ENCODE measurements at regions not wholly inside any gene's neighbourhood (a gene's known extent, or its start where the extent isn't known, plus 50 kb on each side); places are given as distances from the start of the nearest gene placed in this dataset.
A peak's percentile ranks its signal among the peaks of the same experiment; 100 is the strongest.

GRCh38 chr9:105158898-105159297 is 85.6 kb upstream of the SLC44A1 start:
- H3K4me3 ChIP-seq (ENCODE audit: low read length) = no peak overlapping the region
- no peak for TF ChIP-seq CTCF (conservative IDR thresholded peaks at IDR 0.05; ENCODE audit: low read depth, low read length)
- DNase-seq (ENCODE audit: low read depth) = no peak

GRCh38 chr9:105168870-105169319 is 75.6 kb upstream of the SLC44A1 start:
- TF ChIP-seq CTCF (conservative IDR thresholded peaks at IDR 0.05; ENCODE audit: low read depth, low read length) = no peak

GRCh38 chr9:105171076-105171475 is 73.4 kb upstream of the SLC44A1 start:
- TF ChIP-seq CTCF (conservative IDR thresholded peaks at IDR 0.05; ENCODE audit: low read depth, low read length) = no peak
- H3K4me3 ChIP-seq (ENCODE audit: low read length) = no peak overlapping the region
- no peak for DNase-seq (ENCODE audit: low read depth)

More at GRCh38 chr9:105168870-105169319, 75.6 kb upstream of the SLC44A1 start:
- DNase-seq (ENCODE audit: low read depth) = peak; percentile 43
- no peak overlapping the region for H3K4me3 ChIP-seq (ENCODE audit: low read length)

- no peak overlapping the region for H3K4me3 ChIP-seq (ENCODE audit: low read length)
- no peak for TF ChIP-seq CTCF (conservative IDR thresholded peaks at IDR 0.05; ENCODE audit: low read depth, low read length)
- DNase-seq (ENCODE audit: low read depth) = no peak
Observed at GRCh38 chr9:105171589-105171988, 72.9 kb upstream of the SLC44A1 start.

GRCh38 chr9:105172436-105172835 is 72.0 kb upstream of the SLC44A1 start:
- no peak for TF ChIP-seq CTCF (conservative IDR thresholded peaks at IDR 0.05; ENCODE audit: low read depth, low read length)
- no peak overlapping the region for H3K4me3 ChIP-seq (ENCODE audit: low read length)
- DNase-seq (ENCODE audit: low read depth) = no peak

GRCh38 chr9:105173306-105173705 is 71.1 kb upstream of the SLC44A1 start:
- no peak for TF ChIP-seq CTCF (conservative IDR thresholded peaks at IDR 0.05; ENCODE audit: low read depth, low read length)
- no peak overlapping the region for H3K4me3 ChIP-seq (ENCODE audit: low read length)
- DNase-seq (ENCODE audit: low read depth) = no peak

- no peak for DNase-seq (ENCODE audit: low read depth)
- no peak overlapping the region for H3K4me3 ChIP-seq (ENCODE audit: low read length)
- no peak for TF ChIP-seq CTCF (conservative IDR thresholded peaks at IDR 0.05; ENCODE audit: low read depth, low read length)
Observed at GRCh38 chr9:105173826-105174225, 70.6 kb upstream of the SLC44A1 start.

Measured in retinal pigment epithelial cell (primary cell).